ENCODE measurements at regions not wholly inside any gene's neighbourhood (a gene's known extent, or its start where the extent isn't known, plus 50 kb on each side); places are given as distances from the start of the nearest gene placed in this dataset.
"Not testable (repeated sequence)": the region's sequence is repeated elsewhere in the genome, so short reads cannot be mapped to it uniquely, and the experiment has no call there.

DNA sequence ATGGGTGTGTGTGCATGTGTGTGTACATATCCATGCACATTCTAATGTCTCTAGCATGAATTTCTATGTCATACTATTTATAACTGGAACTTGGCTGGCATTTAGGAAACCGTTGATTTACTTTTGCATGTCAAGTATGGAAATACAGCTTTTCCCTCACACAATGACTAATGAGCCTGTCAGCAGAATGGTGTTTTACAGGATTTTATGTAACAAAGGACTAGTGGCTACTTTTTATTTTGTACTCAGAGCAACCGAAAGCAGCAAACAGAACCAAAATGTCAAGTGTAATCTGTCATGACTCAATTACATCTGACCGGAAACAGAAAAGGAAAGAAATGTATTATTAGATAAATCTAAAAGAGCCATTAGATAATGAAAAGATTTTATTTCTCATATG lies 1911.5 kb upstream of the AGA start:
- no peak for DNase-seq (ENCODE audit: insufficient read length, low spot score, missing footprints)
- H3K4me3 ChIP-seq (ENCODE audit: insufficient read depth, low read length) = no peak overlapping the region
- TF ChIP-seq, protein P1, sequence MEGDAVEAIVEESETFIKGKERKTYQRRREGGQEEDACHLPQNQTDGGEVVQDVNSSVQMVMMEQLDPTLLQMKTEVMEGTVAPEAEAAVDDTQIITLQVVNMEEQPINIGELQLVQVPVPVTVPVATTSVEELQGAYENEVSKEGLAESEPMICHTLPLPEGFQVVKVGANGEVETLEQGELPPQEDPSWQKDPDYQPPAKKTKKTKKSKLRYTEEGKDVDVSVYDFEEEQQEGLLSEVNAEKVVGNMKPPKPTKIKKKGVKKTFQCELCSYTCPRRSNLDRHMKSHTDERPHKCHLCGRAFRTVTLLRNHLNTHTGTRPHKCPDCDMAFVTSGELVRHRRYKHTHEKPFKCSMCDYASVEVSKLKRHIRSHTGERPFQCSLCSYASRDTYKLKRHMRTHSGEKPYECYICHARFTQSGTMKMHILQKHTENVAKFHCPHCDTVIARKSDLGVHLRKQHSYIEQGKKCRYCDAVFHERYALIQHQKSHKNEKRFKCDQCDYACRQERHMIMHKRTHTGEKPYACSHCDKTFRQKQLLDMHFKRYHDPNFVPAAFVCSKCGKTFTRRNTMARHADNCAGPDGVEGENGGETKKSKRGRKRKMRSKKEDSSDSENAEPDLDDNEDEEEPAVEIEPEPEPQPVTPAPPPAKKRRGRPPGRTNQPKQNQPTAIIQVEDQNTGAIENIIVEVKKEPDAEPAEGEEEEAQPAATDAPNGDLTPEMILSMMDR (IDR thresholded peaks at IDR 0.05; ENCODE audit: extremely low read depth, low read depth, low read length) = no peak

DNA sequence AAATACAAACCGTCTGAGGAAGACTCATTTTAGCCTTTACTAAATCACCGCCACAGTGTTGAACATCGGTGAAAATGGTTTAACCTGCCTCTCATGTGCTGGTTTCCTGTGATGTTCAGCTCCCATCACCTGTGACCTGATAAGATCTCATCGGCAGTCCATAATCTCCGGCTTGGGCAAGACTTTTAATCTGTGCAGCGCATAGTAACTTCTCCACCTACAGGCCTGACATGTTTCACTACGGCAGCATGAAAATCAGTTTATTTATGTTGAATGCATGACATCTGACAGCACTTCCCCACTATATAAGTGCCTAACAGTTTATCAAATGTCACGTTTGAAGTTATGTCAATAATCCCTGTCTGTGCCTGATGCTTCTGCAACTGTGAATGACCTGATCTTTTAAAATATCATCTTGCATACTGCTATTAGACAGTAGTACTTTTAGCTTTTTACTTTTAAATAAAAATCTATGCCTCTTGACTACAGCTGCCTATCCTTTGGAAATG lies 1919.8 kb upstream of the AGA start:
- H4K20me1 ChIP-seq (ENCODE audit: insufficient read depth, low read length) = no peaks in the 10 kb centered on the region
- no peaks in the 10 kb centered on the region for H3K4me1 ChIP-seq (ENCODE audit: insufficient read depth, low read length)
- H3K27me3 ChIP-seq (ENCODE audit: insufficient read depth, low read length) = no peaks in the 10 kb centered on the region
- TF ChIP-seq, protein P1 (IDR thresholded peaks at IDR 0.05; ENCODE audit: extremely low read depth, low read depth, low read length) = no peak
- H3K4me2 ChIP-seq (ENCODE audit: insufficient read depth, low read length) = no peak overlapping the region
- peak; percentile 15 for DNase-seq (ENCODE audit: insufficient read length, low spot score, missing footprints)
- no peak overlapping the region for H3K27ac ChIP-seq (ENCODE audit: low read depth, low read length)
- H3K79me2 ChIP-seq (ENCODE audit: insufficient read depth, low read length) = no peaks in the 10 kb centered on the region
- no peak overlapping the region for H2AFZ ChIP-seq (ENCODE audit: low read length)
- H3K4me3 ChIP-seq (ENCODE audit: insufficient read depth, low read length) = no peak overlapping the region
- no peaks in the 10 kb centered on the region for H3K36me3 ChIP-seq (ENCODE audit: insufficient read depth, low read length)
- H3K9me3 ChIP-seq (ENCODE audit: low read depth, low read length) = no peaks in the 10 kb centered on the region

More for the DNA sequence above, 1911.5 kb upstream of the AGA start:
- Histone ChIP-seq H3K27me3 (ENCODE audit: insufficient read depth, low read length) (no peaks in the 10 kb centered on the region), H4K20me1 (ENCODE audit: insufficient read depth, low read length) (no peaks in the 10 kb centered on the region), H3K79me2 (ENCODE audit: insufficient read depth, low read length) (no peaks in the 10 kb centered on the region), H3K36me3 (ENCODE audit: insufficient read depth, low read length) (no peaks in the 10 kb centered on the region), H3K4me2 (ENCODE audit: insufficient read depth, low read length) (no peak overlapping the region), H3K9me3 (ENCODE audit: low read depth, low read length) (no peaks in the 10 kb centered on the region), H2AFZ (ENCODE audit: low read length) (no peak overlapping the region), H3K27ac (ENCODE audit: low read depth, low read length) (no peak overlapping the region), H3K4me1 (ENCODE audit: insufficient read depth, low read length) (no peaks in the 10 kb centered on the region)

DNA sequence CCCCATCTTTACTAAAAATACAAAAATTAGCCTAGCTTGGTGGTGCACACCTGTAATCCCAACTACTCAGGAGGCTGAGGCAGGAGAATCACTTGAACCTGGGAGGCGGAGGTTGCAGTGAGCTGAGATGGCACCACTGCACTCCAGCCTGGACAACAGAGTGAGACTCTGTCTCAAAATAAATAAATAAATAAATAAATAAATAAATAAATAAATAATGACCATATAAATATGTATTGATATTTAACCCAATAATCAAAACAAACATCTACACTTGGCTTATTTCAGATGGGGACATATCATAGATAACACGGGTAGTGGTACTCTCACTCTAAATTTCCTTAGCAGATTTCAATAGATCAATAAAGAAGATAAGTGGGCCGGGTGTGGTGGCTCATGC lies 1923.7 kb upstream of the AGA start:
- H3K4me1 ChIP-seq (ENCODE audit: insufficient read depth, low read length); DNase-seq (ENCODE audit: insufficient read length, low spot score, missing footprints); H2AFZ ChIP-seq (ENCODE audit: low read length); H3K9me3 ChIP-seq (ENCODE audit: low read depth, low read length); H3K79me2 ChIP-seq (ENCODE audit: insufficient read depth, low read length); H3K27ac ChIP-seq (ENCODE audit: low read depth, low read length); H4K20me1 ChIP-seq (ENCODE audit: insufficient read depth, low read length); H3K4me2 ChIP-seq (ENCODE audit: insufficient read depth, low read length); H3K36me3 ChIP-seq (ENCODE audit: insufficient read depth, low read length); H3K4me3 ChIP-seq (ENCODE audit: insufficient read depth, low read length); H3K27me3 ChIP-seq (ENCODE audit: insufficient read depth, low read length): not testable (repeated sequence)

DNA sequence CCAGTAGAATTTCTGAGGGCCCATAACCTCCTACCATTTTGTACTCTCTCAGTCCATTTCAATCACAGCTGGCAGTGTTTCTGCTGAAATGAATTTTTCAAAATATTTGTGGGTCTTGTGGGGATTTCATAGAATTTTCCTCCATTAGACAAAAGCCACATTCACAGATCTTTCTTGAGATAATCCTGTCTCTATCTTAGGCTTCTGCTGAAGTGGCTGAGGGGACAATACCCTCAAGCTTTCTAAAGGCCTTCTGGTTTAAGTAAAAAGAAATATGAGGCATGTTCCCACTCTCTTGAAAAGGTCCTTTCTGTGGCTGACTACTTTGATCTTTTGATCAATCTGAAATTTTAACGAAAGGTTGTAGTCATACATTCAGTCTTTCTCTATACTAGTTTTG lies 1930.0 kb upstream of the AGA start:
- Histone ChIP-seq H3K36me3 (ENCODE audit: insufficient read depth, low read length) (no peaks in the 10 kb centered on the region), H3K4me1 (ENCODE audit: insufficient read depth, low read length) (no peaks in the 10 kb centered on the region), H3K27me3 (ENCODE audit: insufficient read depth, low read length) (no peaks in the 10 kb centered on the region), H2AFZ (ENCODE audit: low read length) (no peak overlapping the region), H3K27ac (ENCODE audit: low read depth, low read length) (no peak overlapping the region), H3K79me2 (ENCODE audit: insufficient read depth, low read length) (no peaks in the 10 kb centered on the region), H3K4me3 (ENCODE audit: insufficient read depth, low read length) (no peak overlapping the region), H3K9me3 (ENCODE audit: low read depth, low read length) (peaks cover 2% of the 10 kb centered on the region), H4K20me1 (ENCODE audit: insufficient read depth, low read length) (no peaks in the 10 kb centered on the region), H3K4me2 (ENCODE audit: insufficient read depth, low read length) (no peak overlapping the region)
- TF ChIP-seq, protein P1 (IDR thresholded peaks at IDR 0.05; ENCODE audit: extremely low read depth, low read depth, low read length) = no peak
- DNase-seq (ENCODE audit: insufficient read length, low spot score, missing footprints) = no peak
